ENCODE measurements at regions not wholly inside any gene's neighbourhood (a gene's known extent, or its start where the extent isn't known, plus 50 kb on each side); places are given as distances from the start of the nearest gene placed in this dataset.

- no peak for TF ChIP-seq ZNF138 (tag by site-specific recombination; IDR thresholded peaks at IDR 0.05; ENCODE audit: borderline replicate concordance)
Measured at GRCh38 chr5:124456249-124456648, 290.2 kb downstream of the ZNF608 start (continued).

- H3K36me3 ChIP-seq (ENCODE audit: control insufficient read depth in 2 of 2, insufficient read depth in 1 of 2, low read length in 2 of 2): no peaks in the 10 kb centered on the region
- H3K4me3 ChIP-seq (ENCODE audit: low read depth, low read length): no peak overlapping the region
- no peak for TF ChIP-seq AEBP2 (tag by site-specific recombination; IDR thresholded peaks at IDR 0.05; ENCODE audit: borderline replicate concordance)
- TF ChIP-seq ZNF513 (tag by site-specific recombination; IDR thresholded peaks at IDR 0.05): no peak
- no peak for TF ChIP-seq ZNF426 (tag by site-specific recombination; IDR thresholded peaks at IDR 0.05)
- no peak for TF ChIP-seq ZNF629 (tag by site-specific recombination; IDR thresholded peaks at IDR 0.05)
- TF ChIP-seq KLF10 (tag by site-specific recombination; IDR thresholded peaks at IDR 0.05): no peak
- TF ChIP-seq ZNF394 (tag by site-specific recombination; IDR thresholded peaks at IDR 0.05; ENCODE audit: borderline replicate concordance): no peak
- TF ChIP-seq ZNF514 (tag by site-specific recombination; IDR thresholded peaks at IDR 0.05): no peak
- TF ChIP-seq ZNF658 (tag by site-specific recombination; IDR thresholded peaks at IDR 0.05): no peak
- TF ChIP-seq ZNF433 (tag by site-specific recombination; IDR thresholded peaks at IDR 0.05; ENCODE audit: low read depth): no peak
- TF ChIP-seq ZBTB8A (tag by site-specific recombination; IDR thresholded peaks at IDR 0.05): no peak
- TF ChIP-seq ZBTB21 (tag by site-specific recombination; IDR thresholded peaks at IDR 0.05): no peak
- TF ChIP-seq REST (tag by site-specific recombination; IDR thresholded peaks at IDR 0.05): no peak
- TF ChIP-seq ZNF623 (tag by site-specific recombination; IDR thresholded peaks at IDR 0.05): no peak
- TF ChIP-seq ZNF571 (tag by site-specific recombination; IDR thresholded peaks at IDR 0.05): no peak
- TF ChIP-seq REPIN1 (tag by site-specific recombination; IDR thresholded peaks at IDR 0.05; ENCODE audit: low read depth): no peak
- no peak for TF ChIP-seq ZNF843 (tag by site-specific recombination; IDR thresholded peaks at IDR 0.05)
- TF ChIP-seq ZNF138 (tag by site-specific recombination; IDR thresholded peaks at IDR 0.05; ENCODE audit: borderline replicate concordance): no peak
- TF ChIP-seq ZNF391 (tag by site-specific recombination; IDR thresholded peaks at IDR 0.05; ENCODE audit: borderline replicate concordance, low read depth): no peak
- no peak for TF ChIP-seq ZFP69B (tag by site-specific recombination; IDR thresholded peaks at IDR 0.05)
- no peak for TF ChIP-seq ZNF830 (tag by site-specific recombination; IDR thresholded peaks at IDR 0.05; ENCODE audit: low read depth)
- POLR2A ChIA-PET: no interaction called here
- no peaks in the 10 kb centered on the region for H3K9me3 ChIP-seq (ENCODE audit: control insufficient read depth, insufficient read depth, low read depth, low read length)
- H3K4me1 ChIP-seq (ENCODE audit: control insufficient read depth, insufficient read depth, low read length): no peaks in the 10 kb centered on the region
- H3K27ac ChIP-seq (ENCODE audit: extremely low read depth, low read depth, low read length): no peak overlapping the region
- CTCF ChIA-PET: no interaction called here
Measured at GRCh38 chr5:124454081-124454480, 292.4 kb downstream of the ZNF608 start.

All from HEK293 (cell line).